ENCODE measurements at regions not wholly inside any gene's neighbourhood (a gene's known extent, or its start where the extent isn't known, plus 50 kb on each side); places are given as distances from the start of the nearest gene placed in this dataset.
A peak's percentile ranks its signal among the peaks of the same experiment; 100 is the strongest.

DNA sequence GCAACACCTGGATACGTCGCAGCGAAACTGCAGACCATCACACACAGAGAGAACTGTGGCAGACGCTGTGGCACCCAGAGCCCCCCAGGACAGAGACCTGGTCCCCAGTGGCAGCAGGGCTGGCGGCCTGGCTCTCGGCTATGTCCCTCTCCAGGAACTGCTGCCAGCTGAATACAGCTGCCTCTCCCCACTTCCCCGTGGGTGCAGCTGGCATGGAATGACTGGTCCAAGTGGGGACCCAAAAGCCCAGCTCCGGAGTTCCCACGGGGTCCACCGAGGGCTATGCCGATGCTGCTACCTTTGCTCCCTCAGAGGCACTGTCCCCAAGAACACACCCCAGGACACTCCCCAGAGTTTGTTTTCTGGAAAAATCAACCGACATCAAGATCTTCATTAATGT lies 67.8 kb upstream of the GATA2 start:
- ChIA-PET POLR2A (ENCODE audit: unreplicated experiment) (no interaction called here), CTCF (interaction anchor here (1.0 kb wide), 1 partner anchor 22 kb away, joined by 6 read pairs; no protein-coding TSS in a partner anchor)
- intact Hi-C loops (cut with micrococcal nuclease; ENCODE audit: unreplicated experiment) = no loop called here
- Histone ChIP-seq H3K4me3 (no peak overlapping the region), H3K9me3 (ENCODE audit: insufficient read depth, low read depth) (no peaks in the 10 kb centered on the region), H3K4me1 (replicated peaks; ENCODE audit: insufficient read depth) (peaks cover 13% of the 10 kb centered on the region), H3K36me3 (ENCODE audit: low read depth) (no peaks in the 10 kb centered on the region), H3K27ac (no peak overlapping the region), H4K20me1 (ENCODE audit: insufficient read depth) (no peaks in the 10 kb centered on the region), H3K79me2 (ENCODE audit: low read depth) (no peaks in the 10 kb centered on the region), H3K4me2 (no peak overlapping the region), H3K27me3 (ENCODE audit: insufficient read depth, low read depth) (no peaks in the 10 kb centered on the region), H3F3A (ENCODE audit: insufficient read depth, low read depth) (no peaks in the 10 kb centered on the region; the same call in 1 of the 2 replicates), H3K9me2 (ENCODE audit: insufficient read depth) (no peaks in the 10 kb centered on the region), H2AFZ (no peak overlapping the region)
- DNase-seq = no peak
- BruUV-seq (replicated peaks) = no TSS peak
- TF ChIP-seq CTCF (conservative IDR thresholded peaks at IDR 0.05) (no peak), EZH2 (IDR thresholded peaks at IDR 0.05; ENCODE audit: low read depth) (no peak)

DNA sequence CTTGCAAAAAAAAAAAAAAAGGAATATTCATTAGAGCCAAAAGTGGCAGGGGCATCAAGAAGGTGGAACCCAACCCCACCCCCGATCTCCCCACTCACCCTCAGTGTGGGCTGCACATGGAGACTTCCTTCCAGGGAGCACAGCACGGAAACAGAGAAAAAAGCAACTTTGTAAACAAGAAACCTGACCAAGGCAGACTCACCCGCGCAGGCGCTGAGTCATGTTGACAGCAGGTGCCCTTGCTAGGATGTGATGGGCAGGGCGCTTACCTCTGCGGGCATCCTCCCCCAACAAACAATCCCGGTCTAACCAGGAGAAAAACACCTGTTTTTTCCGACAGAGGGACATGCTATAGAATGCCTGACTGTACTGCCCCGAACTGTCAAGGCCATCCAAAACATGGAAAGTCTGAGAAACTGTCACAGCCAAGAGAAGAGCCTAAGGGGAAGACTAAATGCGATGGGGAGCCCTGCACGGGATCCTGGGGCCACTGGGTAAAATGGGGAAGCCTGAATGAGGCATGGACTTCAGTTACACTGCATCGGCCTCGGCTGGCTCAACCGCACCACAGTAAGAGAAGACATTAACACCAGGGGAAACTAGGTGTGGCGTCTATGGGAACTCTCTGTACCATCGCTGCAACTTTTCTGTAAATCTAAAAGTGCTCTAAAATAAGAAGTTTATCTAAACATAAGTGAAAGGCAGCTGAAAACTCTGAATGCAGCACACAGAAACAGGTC lies 66.7 kb upstream of the GATA2 start:
- CTCF ChIA-PET = interaction anchor here (1.0 kb wide), 1 partner anchor 23 kb away, joined by 6 read pairs; no protein-coding TSS in a partner anchor

More for the DNA sequence above, 66.7 kb upstream of the GATA2 start:
- Histone ChIP-seq H3K4me2 (peak overlapping the region; percentile 74), H3K9me3 (ENCODE audit: insufficient read depth, low read depth) (no peaks in the 10 kb centered on the region), H3K9me2 (ENCODE audit: insufficient read depth) (no peaks in the 10 kb centered on the region), H3K27ac (peak overlapping the region; percentile 49; the same call in 1 of the 2 replicates), H3K36me3 (ENCODE audit: low read depth) (no peaks in the 10 kb centered on the region), H3K4me3 (peak overlapping the region; percentile 9; the same call in 1 of the 2 replicates), H4K20me1 (ENCODE audit: insufficient read depth) (no peaks in the 10 kb centered on the region), H2AFZ (peak overlapping the region; percentile 40; the same call in 1 of the 2 replicates), H3K27me3 (ENCODE audit: insufficient read depth, low read depth) (no peaks in the 10 kb centered on the region), H3F3A (ENCODE audit: insufficient read depth, low read depth) (no peaks in the 10 kb centered on the region; the same call in 1 of the 2 replicates), H3K4me1 (replicated peaks; ENCODE audit: insufficient read depth) (peaks cover 13% of the 10 kb centered on the region), H3K79me2 (ENCODE audit: low read depth) (no peaks in the 10 kb centered on the region)
- TF ChIP-seq EZH2 (IDR thresholded peaks at IDR 0.05; ENCODE audit: low read depth) = no peak
- TF ChIP-seq CTCF (conservative IDR thresholded peaks at IDR 0.05) = no peak
- intact Hi-C loops (cut with micrococcal nuclease; ENCODE audit: unreplicated experiment) = no loop called here
- POLR2A ChIA-PET (ENCODE audit: unreplicated experiment) = no interaction called here
- BruUV-seq (replicated peaks) = no TSS peak
- DNase-seq = peak; percentile 72 to 81

Data from PC-9 (cell line).